CD14-positive monocyte (primary cell): ENCODE measurements at regions not wholly inside any gene's neighbourhood (a gene's known extent, or its start where the extent isn't known, plus 50 kb on each side); places are given as distances from the start of the nearest gene placed in this dataset.

Experiments
- DNase-seq, 3 donors: peaks; one replicate each; pipeline ENCODE4 v3.0.0-alpha.2; 2011 to 2022
- H2AFZ ChIP-seq: 2 replicates; pipeline ENCODE4 v1.6.0; 2012; ENCODE audit warnings: mild to moderate bottlenecking, low read depth, low read length, inconsistent platforms; ENCODE audit not compliant: insufficient read depth, poor library complexity, severe bottlenecking
- H3K27ac ChIP-seq, 2 donors: 1 replicate in 1 of 2; 2 replicates in 1 of 2; pipeline ENCODE4 v1.5.1; 2012 to 2013; ENCODE audit warnings: low read length in 2 of 2, control low read depth in 1 of 2, inconsistent platforms in 1 of 2, low read depth in 1 of 2, mild to moderate bottlenecking in 1 of 2
- H3K27me3 ChIP-seq, 2 donors: one replicate each; pipeline versions ENCODE4 v1.6.0 to v1.6.1; 2011 to 2013; ENCODE audit warnings: low read length in 2 of 2; ENCODE audit not compliant: control insufficient read depth in 2 of 2, insufficient read depth in 2 of 2
- H3K36me3 ChIP-seq, 2 donors: replicated peaks in 1 of 2; 1 replicate in 1 of 2; 2 replicates in 1 of 2; pipeline versions ENCODE4 v1.5.1 to v1.6.1; 2012 to 2013; ENCODE audit warnings: low read length in 2 of 2, control low read depth in 1 of 2, inconsistent platforms in 1 of 2, mild to moderate bottlenecking in 1 of 2; ENCODE audit not compliant: insufficient read depth in 2 of 2, control insufficient read depth in 1 of 2
- H3K4me1 ChIP-seq, 2 donors: 1 replicate in 1 of 2; 2 replicates in 1 of 2; pipeline versions ENCODE4 v1.5.1 to v1.6.1; 2012 to 2013; ENCODE audit warnings: low read length in 2 of 2, control low read depth in 1 of 2, inconsistent platforms in 1 of 2, mild to moderate bottlenecking in 1 of 2, moderate library complexity in 1 of 2; ENCODE audit not compliant: insufficient read depth in 2 of 2, control insufficient read depth in 1 of 2
- H3K4me2 ChIP-seq: replicated peaks from 2 replicates; pipeline ENCODE3; 2012; ENCODE audit warnings: low read length, moderate library complexity, mild to moderate bottlenecking; ENCODE audit not compliant: poor library complexity, severe bottlenecking; ENCODE audit errors: extremely low read depth
- H3K4me3 ChIP-seq, 3 experiments: fragments of 200-600 bp in 1 of 3; sonication (generic) in 1 of 3; replicated peaks in 1 of 3; 1 replicate in 2 of 3; 2 replicates in 1 of 3; pipeline ENCODE4 v1.5.1; 2011 to 2013; ENCODE audit warnings: low read length in 3 of 3, mild to moderate bottlenecking in 3 of 3, control low read depth in 2 of 3, low read depth in 2 of 3, inconsistent platforms in 1 of 3, moderate library complexity in 1 of 3
- H3K79me2 ChIP-seq: 2 replicates; pipeline ENCODE4 v1.6.0; 2012; ENCODE audit warnings: mild to moderate bottlenecking, control low read depth, inconsistent platforms, low read length, moderate library complexity; ENCODE audit not compliant: insufficient read depth
- H3K9ac ChIP-seq: 2 replicates; pipeline ENCODE4 v1.6.0; 2017; ENCODE audit warnings: low read length, mild to moderate bottlenecking; ENCODE audit not compliant: insufficient read depth, poor library complexity, severe bottlenecking
- H3K9me3 ChIP-seq, 2 donors: replicated peaks in 1 of 2; 1 replicate in 1 of 2; 2 replicates in 1 of 2; pipeline versions ENCODE4 v1.5.1 to v1.6.1; 2012 to 2013; ENCODE audit warnings: low read length in 2 of 2, control low read depth in 1 of 2; ENCODE audit not compliant: control insufficient read depth in 1 of 2, insufficient read depth in 1 of 2
- H4K20me1 ChIP-seq: 2 replicates; pipeline ENCODE4 v1.6.0; 2012; ENCODE audit warnings: mild to moderate bottlenecking, low read length, control low read depth, moderate library complexity; ENCODE audit not compliant: insufficient read depth
- H3K27ac Mint-ChIP-seq, 7 donors: one replicate each; pipeline ENCODE4 v1.8.0; 2020; ENCODE audit warnings: mild to moderate bottlenecking in 7 of 7, mixed read lengths in 7 of 7, moderate library complexity in 6 of 7, inconsistent platforms in 2 of 7
- H3K27me3 Mint-ChIP-seq, 3 donors: one replicate each; pipeline ENCODE4 v1.8.0; 2021 to 2022; ENCODE audit warnings: low read depth in 3 of 3, mild to moderate bottlenecking in 3 of 3, mixed read lengths in 3 of 3, moderate library complexity in 3 of 3, inconsistent platforms in 1 of 3
- H3K36me3 Mint-ChIP-seq, 2 donors: one replicate each; pipeline ENCODE4 v1.8.0; 2020; ENCODE audit warnings: mixed read lengths in 2 of 2, inconsistent platforms in 1 of 2, mild to moderate bottlenecking in 1 of 2
- H3K4me1 Mint-ChIP-seq: one replicate; pipeline ENCODE4 v1.8.0; 2020; ENCODE audit warnings: mild to moderate bottlenecking, mixed read lengths
- H3K4me3 Mint-ChIP-seq, 2 donors: one replicate each; pipeline ENCODE4 v1.8.0; 2020; ENCODE audit warnings: mild to moderate bottlenecking in 2 of 2, mixed read lengths in 2 of 2, moderate library complexity in 1 of 2
- H3K9me3 Mint-ChIP-seq, 7 donors: one replicate each; pipeline ENCODE4 v1.8.0; 2020 to 2022; ENCODE audit warnings: mixed read lengths in 7 of 7, mild to moderate bottlenecking in 6 of 7, moderate library complexity in 6 of 7, inconsistent platforms in 2 of 7
- CTCF ChIP-seq: fragments of 200-600 bp; IDR thresholded peaks from one replicate; pipeline ENCODE4 v1.8.0; 2022; ENCODE audit warnings: antibody characterized with exemption, mild to moderate bottlenecking
- WGBS: methylation state at CpG from one replicate; pipeline ENCODE4 v1.1.5; 2013; ENCODE audit warnings: missing lambda C conversion rate; ENCODE audit not compliant: insufficient coverage; 5-methylcytosine and 5-hydroxymethylcytosine counted together
- intact Hi-C, 2 donors: fragments of 100-400 bp; cut with micrococcal nuclease; formaldehyde crosslinking; loops; one replicate each; pipeline versions ENCODE4 v1.15.0 to v1.15.1; 2023

DNA sequence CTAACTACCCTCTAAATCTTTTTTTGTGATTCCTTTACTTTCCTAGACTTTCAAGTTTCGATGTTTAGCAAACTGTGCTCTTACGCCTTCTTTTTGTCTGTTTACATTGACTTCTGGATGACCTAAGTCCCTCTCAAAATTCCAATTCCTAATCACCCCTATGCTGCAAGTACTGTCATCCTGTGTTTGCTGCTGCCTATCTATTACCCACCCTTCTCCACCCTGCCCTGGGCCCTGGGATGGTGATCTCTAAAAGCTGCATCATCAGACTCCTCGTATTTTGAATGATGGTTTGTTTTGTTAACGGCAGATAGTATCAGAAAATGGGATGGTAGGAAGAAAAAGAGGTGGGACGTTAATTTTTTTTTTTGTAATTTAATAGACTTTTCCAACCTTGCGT lies 272.1 kb downstream of the DIO2 start:
- Histone ChIP-seq H4K20me1 (no peaks in the 10 kb centered on the region), H3K36me3 (no peaks in the 10 kb centered on the region), H3K9ac (no peak overlapping the region), H3K27ac (no peak overlapping the region), H3K4me1 (no peaks in the 10 kb centered on the region), H3K9me3 (no peaks in the 10 kb centered on the region), H3K4me3 (no peak overlapping the region), H2AFZ (no peak overlapping the region), H3K27me3 (no peaks in the 10 kb centered on the region), H3K4me2 (no peak overlapping the region), H3K79me2 (no peaks in the 10 kb centered on the region)
- Mint-ChIP-seq H3K36me3 (no peaks in the 10 kb centered on the region), H3K9me3 (peaks cover 0 to 10% (median 3%) of the 10 kb centered on the region in 7 donors), H3K4me1 (no peaks in the 10 kb centered on the region), H3K4me3 (no peak overlapping the region), H3K27ac (peak overlapping the region in 1 of 7 donors; percentile 2), H3K27me3 (peaks cover 0 to 1% (median 0%) of the 10 kb centered on the region in 3 donors)
- DNase-seq: no peak
- no peak for TF ChIP-seq CTCF
- intact Hi-C loops: no loop called here
- WGBS: 72% methylated on average over 2 of the region's 6 CpGs

DNA sequence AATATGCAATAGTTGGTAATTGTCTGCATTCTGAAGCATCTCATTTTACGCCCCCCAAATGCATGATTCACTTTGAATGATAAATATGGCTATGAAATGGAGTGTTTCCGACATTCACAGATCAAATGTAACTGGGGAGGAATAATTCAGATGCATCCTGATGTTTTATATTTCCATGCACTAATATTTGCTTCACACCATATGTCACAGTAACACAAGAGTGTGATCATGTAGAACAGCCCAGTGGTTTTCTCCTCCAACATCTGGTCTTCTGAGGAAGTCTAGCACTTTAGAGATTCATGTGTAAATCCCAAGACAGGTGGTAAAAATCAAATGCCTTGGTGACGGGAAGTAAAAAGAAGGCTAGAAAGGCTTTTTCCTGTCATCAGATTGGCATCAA lies 273.1 kb downstream of the DIO2 start:
- no peak for TF ChIP-seq CTCF
- Mint-ChIP-seq H3K36me3 (no peaks in the 10 kb centered on the region), H3K4me1 (no peaks in the 10 kb centered on the region), H3K9me3 (peaks cover 0 to 10% (median 4%) of the 10 kb centered on the region in 7 donors), H3K4me3 (no peak overlapping the region), H3K27ac (no peak overlapping the region), H3K27me3 (peaks cover 0 to 1% (median 0%) of the 10 kb centered on the region in 3 donors)
- Histone ChIP-seq H2AFZ (no peak overlapping the region), H3K36me3 (no peaks in the 10 kb centered on the region), H3K9ac (no peak overlapping the region), H3K9me3 (no peaks in the 10 kb centered on the region), H3K4me1 (no peaks in the 10 kb centered on the region), H3K27me3 (no peaks in the 10 kb centered on the region), H3K27ac (no peak overlapping the region), H3K4me2 (no peak overlapping the region), H3K79me2 (no peaks in the 10 kb centered on the region), H3K4me3 (no peak overlapping the region), H4K20me1 (no peaks in the 10 kb centered on the region)
- DNase-seq: no peak
- intact Hi-C loops: no loop called here
- no CpG with 5 or more reads among the region's 3 CpGs for WGBS
